ENCODE measurements at regions not wholly inside any gene's neighbourhood (a gene's known extent, or its start where the extent isn't known, plus 50 kb on each side); places are given as distances from the start of the nearest gene placed in this dataset.

DNA sequence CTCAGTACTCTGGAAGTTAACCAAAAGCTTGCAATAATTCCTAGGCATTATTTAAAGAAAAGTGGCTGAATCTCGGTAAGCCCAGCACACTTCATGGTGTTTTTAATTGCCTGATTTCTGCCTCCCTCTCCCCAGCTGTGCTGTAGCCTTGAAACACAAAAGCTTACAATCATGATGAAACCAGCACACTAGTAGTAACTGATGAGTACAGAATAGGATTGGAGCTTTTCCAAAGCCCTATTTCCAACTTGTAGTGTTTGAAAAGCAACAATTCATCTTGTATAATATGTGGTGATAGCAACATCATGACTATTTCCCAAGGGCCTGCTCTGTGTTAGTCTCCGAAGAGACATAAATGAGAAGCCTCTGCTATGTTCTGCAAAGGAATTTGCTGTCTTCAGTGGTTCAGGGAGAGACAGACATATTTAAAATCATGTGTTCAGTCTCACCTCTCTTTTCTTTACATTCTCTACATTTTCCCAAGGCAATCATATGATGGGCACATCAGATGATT lies 1015.0 kb downstream of the BCL11A start:
- H3K36me3 Mint-ChIP-seq = no peaks in the 10 kb centered on the region
- H3K9me3 Mint-ChIP-seq = peaks cover 6% of the 10 kb centered on the region
- H3K27ac Mint-ChIP-seq = no peak overlapping the region
- ATAC-seq (no peak), DNase-seq (ENCODE audit: low spot score) (no peak)
- no peak overlapping the region for H3K4me3 Mint-ChIP-seq
- no peaks in the 10 kb centered on the region for H3K27me3 Mint-ChIP-seq
- H3K4me1 Mint-ChIP-seq (ENCODE audit: low read depth in 2 of 2) = no peaks in the 10 kb centered on the region

DNA sequence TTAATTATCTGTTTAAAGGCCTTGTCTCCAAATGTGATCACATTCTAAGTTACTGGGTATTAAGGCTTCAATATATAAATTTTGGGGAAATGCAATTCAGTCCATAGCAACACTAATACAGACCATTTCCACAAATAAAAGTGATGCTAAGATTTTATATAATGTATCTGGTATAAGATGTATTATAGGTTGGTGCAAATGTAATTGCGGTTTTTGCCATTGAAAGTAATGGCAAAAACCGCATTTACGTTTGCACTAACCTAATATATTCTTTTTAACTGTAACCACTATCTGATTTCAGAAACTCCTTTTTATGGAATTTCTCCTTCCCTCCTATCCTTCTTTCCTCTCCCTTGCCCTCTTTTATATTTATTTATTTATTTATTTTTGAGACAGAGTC lies 1020.6 kb downstream of the BCL11A start:
- Mint-ChIP-seq H3K36me3 (no peaks in the 10 kb centered on the region), H3K4me3 (no peak overlapping the region), H3K4me1 (ENCODE audit: low read depth in 2 of 2) (no peaks in the 10 kb centered on the region), H3K27me3 (no peaks in the 10 kb centered on the region), H3K27ac (no peak overlapping the region), H3K9me3 (peaks cover 3% of the 10 kb centered on the region)
- no peak for ATAC-seq
- DNase-seq (ENCODE audit: low spot score) = no peak

DNA sequence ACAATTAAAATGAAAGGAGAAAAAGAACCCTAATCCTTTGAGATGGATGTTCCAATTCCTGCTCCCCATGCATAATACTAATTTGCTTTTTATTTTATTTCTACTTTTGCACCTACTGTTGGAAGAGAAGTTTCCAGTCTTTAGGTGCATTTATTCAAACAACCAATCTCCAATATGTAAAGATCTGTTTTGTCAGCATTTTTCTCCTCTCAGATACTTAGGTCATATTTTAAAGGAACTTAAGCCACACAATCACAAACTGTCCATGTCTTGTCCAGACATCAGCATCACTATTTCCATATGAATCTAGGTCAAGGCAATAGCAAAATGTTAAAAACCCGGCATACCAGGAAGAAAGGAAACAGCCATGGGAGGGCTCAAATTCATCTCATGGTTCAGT lies 1023.2 kb downstream of the BCL11A start:
- no peaks in the 10 kb centered on the region for H3K36me3 Mint-ChIP-seq
- no peak for DNase-seq (ENCODE audit: low spot score)
- no peak overlapping the region for H3K27ac Mint-ChIP-seq

DNA sequence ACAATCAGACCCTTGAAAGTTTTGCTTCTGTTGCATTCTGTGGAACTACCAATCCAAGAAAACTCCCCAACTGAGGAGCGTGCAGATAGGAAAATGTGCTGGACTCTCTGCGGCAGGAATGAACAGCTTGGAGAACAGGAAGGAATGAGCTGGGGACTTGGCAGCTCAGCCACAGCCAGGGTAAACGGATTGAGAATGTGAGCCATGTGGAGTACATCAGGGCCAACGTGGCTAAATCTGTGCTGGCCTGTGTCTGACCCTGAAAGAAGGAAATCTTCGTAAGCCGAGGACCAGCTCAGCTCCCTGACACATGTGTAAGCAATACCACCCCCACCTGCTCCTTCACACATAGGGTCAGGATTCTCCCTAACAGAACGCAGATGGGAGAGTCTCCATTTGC lies 1023.7 kb downstream of the BCL11A start:
- no peak overlapping the region for H3K4me3 Mint-ChIP-seq
- no peaks in the 10 kb centered on the region for H3K4me1 Mint-ChIP-seq (ENCODE audit: low read depth in 2 of 2)
- H3K9me3 Mint-ChIP-seq = peaks cover 15% of the 10 kb centered on the region
- ATAC-seq = no peak
- no peaks in the 10 kb centered on the region for H3K36me3 Mint-ChIP-seq
- H3K27ac Mint-ChIP-seq = no peak overlapping the region
- H3K27me3 Mint-ChIP-seq = no peaks in the 10 kb centered on the region
- no peak for DNase-seq (ENCODE audit: low spot score)

More for the DNA sequence above, 1023.2 kb downstream of the BCL11A start:
- ATAC-seq = no peak
- H3K4me1 Mint-ChIP-seq (ENCODE audit: low read depth in 2 of 2) = no peaks in the 10 kb centered on the region
- H3K4me3 Mint-ChIP-seq = no peak overlapping the region
- peaks cover 13% of the 10 kb centered on the region for H3K9me3 Mint-ChIP-seq
- no peaks in the 10 kb centered on the region for H3K27me3 Mint-ChIP-seq

DNA sequence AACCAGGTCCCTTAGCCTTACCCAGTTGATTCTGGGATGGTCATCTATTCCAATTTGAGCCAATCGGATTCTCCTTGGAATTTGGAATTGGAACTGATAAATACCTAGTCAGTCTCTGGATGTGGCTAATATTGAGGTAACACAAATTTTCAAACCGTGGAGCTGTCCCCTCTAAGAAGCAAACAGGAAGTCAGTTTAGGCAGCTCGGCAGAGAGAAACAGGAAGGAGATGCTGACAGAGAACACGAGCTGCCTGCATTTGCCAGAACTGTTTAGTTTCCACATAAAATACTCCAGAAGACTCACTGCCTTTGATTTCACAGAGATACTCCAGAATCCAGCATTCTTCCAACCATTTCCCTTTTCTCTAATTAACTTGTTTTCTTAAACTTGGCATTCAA lies 1024.9 kb downstream of the BCL11A start:
- no peaks in the 10 kb centered on the region for H3K36me3 Mint-ChIP-seq
- H3K9me3 Mint-ChIP-seq = peaks cover 14% of the 10 kb centered on the region
- H3K27ac Mint-ChIP-seq = no peak overlapping the region
- no peak overlapping the region for H3K4me3 Mint-ChIP-seq
- H3K27me3 Mint-ChIP-seq = no peaks in the 10 kb centered on the region
- ATAC-seq (no peak), DNase-seq (ENCODE audit: low spot score) (no peak)
- H3K4me1 Mint-ChIP-seq (ENCODE audit: low read depth in 2 of 2) = no peaks in the 10 kb centered on the region

DNA sequence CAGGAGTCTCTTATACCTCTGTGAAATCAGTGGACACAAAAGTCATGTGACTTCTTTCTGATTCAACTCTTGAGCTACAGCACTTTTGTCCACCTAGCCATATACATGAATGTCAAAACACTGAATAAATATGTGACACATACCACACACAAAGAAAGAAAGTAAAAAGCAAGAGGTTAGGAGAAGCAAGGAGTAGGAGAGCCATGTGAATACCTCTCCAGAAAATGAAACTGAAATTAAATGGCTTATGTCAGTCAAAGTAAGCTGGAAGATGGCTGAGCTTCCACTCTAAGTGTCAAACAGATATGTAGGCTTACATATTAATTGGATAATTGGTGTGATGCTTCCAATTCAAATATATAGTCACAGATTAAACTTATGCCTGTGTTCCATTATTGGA lies 1050.5 kb downstream of the BCL11A start:
- no peak for DNase-seq (ENCODE audit: low spot score)
- H3K36me3 Mint-ChIP-seq = no peaks in the 10 kb centered on the region
- H3K4me1 Mint-ChIP-seq (ENCODE audit: low read depth in 2 of 2) = no peaks in the 10 kb centered on the region
- no peak overlapping the region for H3K4me3 Mint-ChIP-seq
- ATAC-seq = no peak
- no peaks in the 10 kb centered on the region for H3K27me3 Mint-ChIP-seq
- H3K9me3 Mint-ChIP-seq = peaks cover 16% of the 10 kb centered on the region
- H3K27ac Mint-ChIP-seq = no peak overlapping the region

DNA sequence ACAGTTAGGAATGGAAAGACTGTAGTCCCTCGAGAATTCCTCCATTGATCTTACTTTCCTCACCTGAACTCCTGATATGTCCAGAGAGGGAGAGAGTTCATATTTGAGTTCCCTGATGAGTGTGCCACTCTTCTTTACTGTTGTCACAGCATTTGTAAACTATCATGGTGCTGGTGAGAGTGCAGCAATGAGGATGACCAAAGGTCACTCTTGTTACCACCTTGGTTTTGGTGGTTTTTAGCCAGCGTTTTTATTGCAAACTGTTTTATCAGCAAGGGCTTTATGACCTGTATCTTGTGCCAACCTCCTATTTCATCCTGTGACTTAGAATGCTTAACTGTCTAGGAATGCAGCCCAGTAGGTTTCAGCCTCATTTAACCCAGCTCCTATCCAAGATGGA lies 1062.5 kb downstream of the BCL11A start:
- H3K27ac Mint-ChIP-seq = no peak overlapping the region
- no peak overlapping the region for H3K4me3 Mint-ChIP-seq
- H3K36me3 Mint-ChIP-seq = peaks cover 5% of the 10 kb centered on the region
- no peaks in the 10 kb centered on the region for H3K4me1 Mint-ChIP-seq (ENCODE audit: low read depth in 2 of 2)
- no peak for DNase-seq (ENCODE audit: low spot score)
- peaks cover 8% of the 10 kb centered on the region for H3K9me3 Mint-ChIP-seq
- no peaks in the 10 kb centered on the region for H3K27me3 Mint-ChIP-seq
- ATAC-seq = no peak

DNA sequence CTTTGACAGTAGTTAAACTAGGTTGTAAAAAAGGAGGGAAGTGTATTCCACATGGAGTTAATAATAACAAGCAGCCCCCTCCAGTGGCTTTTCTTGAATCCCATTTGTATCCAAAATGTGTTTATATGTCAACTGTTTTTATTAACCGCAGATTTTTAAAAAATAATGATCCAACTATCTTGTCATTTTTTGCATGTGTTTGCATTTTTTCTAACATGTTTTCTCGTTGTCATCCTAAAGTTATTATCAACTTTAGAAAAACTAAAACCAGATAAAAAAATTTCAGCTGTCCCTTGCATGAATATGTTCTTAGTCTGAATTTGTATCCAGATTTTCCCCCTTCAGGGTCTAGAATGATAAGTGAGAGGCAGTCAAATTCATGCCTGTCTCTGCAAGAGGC lies 1063.3 kb downstream of the BCL11A start:
- Mint-ChIP-seq H3K4me1 (ENCODE audit: low read depth in 2 of 2) (no peaks in the 10 kb centered on the region), H3K36me3 (no peaks in the 10 kb centered on the region), H3K4me3 (no peak overlapping the region)

DNA sequence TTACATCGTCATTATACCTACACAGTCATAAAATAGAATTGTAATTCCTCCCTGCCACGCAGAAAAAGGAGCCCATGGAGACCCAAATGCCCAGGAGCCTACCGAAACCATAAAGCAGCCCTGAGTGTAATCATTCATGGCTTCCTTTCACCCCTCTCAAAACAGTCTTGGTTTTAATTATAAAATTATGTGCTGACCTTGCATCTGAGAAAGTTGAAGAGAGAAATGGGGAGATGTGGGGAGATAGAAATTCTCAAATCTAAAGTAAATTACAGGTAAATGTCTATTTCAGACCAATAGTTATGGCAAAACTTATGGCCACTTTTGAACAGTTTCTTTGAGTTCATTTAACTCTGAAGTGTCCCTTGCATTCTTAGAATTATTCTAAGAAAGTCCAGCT lies 1068.8 kb downstream of the BCL11A start:
- Mint-ChIP-seq H3K4me1 (ENCODE audit: low read depth in 2 of 2) (no peaks in the 10 kb centered on the region), H3K4me3 (no peak overlapping the region), H3K9me3 (peaks cover 3% of the 10 kb centered on the region), H3K36me3 (no peaks in the 10 kb centered on the region), H3K27me3 (no peaks in the 10 kb centered on the region), H3K27ac (no peak overlapping the region)
- DNase-seq (ENCODE audit: low spot score) = no peak
- ATAC-seq = no peak

More for the DNA sequence above, 1063.3 kb downstream of the BCL11A start:
- H3K27me3 Mint-ChIP-seq = no peaks in the 10 kb centered on the region
- peaks cover 3% of the 10 kb centered on the region for H3K9me3 Mint-ChIP-seq
- H3K27ac Mint-ChIP-seq = no peak overlapping the region
- DNase-seq (ENCODE audit: low spot score) (no peak), ATAC-seq (no peak)

DNA sequence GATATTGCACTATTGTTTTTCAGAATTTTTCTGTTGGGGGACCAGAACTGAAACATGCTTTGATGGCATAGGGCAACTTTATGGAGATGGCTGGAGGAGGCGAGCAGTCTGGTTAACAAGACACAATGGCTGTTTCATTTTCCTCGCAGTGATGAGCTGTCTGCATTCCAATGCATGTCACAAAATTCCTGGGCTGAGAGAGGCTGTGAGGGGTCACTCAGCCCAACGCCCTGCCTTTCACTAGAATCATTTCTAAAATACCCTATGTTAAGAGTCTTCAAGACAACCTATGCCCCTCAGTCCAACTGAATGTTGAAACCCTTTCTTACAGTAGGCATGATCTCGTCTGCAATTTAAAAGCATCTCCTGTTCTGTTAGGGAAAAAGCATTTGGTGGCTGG lies 1090.0 kb downstream of the BCL11A start:
- Mint-ChIP-seq H3K27me3 (no peaks in the 10 kb centered on the region), H3K4me3 (no peak overlapping the region), H3K36me3 (no peaks in the 10 kb centered on the region), H3K9me3 (peaks cover 4% of the 10 kb centered on the region), H3K4me1 (ENCODE audit: low read depth in 2 of 2) (no peaks in the 10 kb centered on the region), H3K27ac (no peak overlapping the region)
- ATAC-seq = no peak
- DNase-seq (ENCODE audit: low spot score) = no peak

DNA sequence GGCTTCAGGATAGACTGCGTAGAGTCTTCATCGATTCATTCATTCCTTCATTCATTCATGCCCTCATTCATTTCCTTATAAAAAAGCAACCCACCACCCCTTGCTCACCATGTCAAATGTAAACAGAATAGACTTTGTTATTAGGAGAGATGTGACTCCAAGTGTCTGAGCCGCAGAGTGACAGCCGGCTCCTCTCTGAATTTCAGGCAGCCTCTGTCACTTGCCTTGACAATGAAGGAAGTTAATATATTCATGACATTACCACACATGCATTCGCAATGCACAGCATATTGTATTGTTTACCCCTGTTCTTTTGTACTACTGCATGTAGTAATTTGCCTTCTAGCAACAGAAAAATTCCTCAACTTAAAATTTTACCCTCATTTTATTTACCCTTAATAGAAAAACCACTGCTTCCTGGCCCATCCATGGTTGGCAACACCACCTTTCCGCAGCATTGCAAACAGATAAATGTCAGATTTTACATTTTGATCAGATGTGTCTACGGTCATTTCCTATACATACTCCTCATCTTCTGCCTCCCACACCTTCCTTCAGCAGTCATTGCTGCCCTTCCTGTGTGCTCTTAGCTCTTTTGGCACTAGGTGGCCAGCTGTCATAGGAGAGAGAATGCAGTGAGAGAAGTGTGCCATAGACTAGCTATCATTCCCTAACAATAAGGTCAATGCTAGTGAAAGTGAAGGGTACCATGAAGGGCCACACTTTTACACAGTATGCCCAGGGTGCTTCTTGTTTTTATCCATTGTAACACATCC lies 1090.8 kb downstream of the BCL11A start:
- Mint-ChIP-seq H3K9me3 (peaks cover 4% of the 10 kb centered on the region), H3K4me1 (ENCODE audit: low read depth in 2 of 2) (no peaks in the 10 kb centered on the region), H3K36me3 (no peaks in the 10 kb centered on the region), H3K27me3 (no peaks in the 10 kb centered on the region), H3K4me3 (no peak overlapping the region), H3K27ac (no peak overlapping the region)
- no peak for DNase-seq (ENCODE audit: low spot score)
- no peak for ATAC-seq

DNA sequence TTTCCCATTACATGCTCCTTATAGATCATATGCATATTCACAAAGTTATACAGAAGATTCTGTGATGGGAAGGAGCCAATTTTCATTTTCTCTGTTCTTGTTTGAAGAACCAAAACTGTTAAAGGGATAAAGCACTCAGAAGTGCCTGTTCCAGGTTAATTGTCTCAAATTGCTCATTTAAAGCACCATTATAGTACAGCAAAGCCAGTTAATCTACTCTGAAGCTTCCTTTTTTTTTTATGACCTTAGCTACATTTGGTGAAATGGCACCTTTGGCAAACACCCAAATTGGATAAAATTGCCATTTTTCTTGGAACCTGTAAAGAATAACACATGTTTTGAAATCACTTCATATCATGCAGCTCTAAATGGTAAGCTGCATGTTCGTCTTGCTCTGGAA lies 1092.3 kb downstream of the BCL11A start:
- Mint-ChIP-seq H3K27me3 (no peaks in the 10 kb centered on the region), H3K36me3 (no peaks in the 10 kb centered on the region), H3K4me1 (ENCODE audit: low read depth in 2 of 2) (no peaks in the 10 kb centered on the region), H3K9me3 (peaks cover 4% of the 10 kb centered on the region), H3K4me3 (no peak overlapping the region), H3K27ac (no peak overlapping the region)
- ATAC-seq (no peak), DNase-seq (ENCODE audit: low spot score) (no peak)

DNA sequence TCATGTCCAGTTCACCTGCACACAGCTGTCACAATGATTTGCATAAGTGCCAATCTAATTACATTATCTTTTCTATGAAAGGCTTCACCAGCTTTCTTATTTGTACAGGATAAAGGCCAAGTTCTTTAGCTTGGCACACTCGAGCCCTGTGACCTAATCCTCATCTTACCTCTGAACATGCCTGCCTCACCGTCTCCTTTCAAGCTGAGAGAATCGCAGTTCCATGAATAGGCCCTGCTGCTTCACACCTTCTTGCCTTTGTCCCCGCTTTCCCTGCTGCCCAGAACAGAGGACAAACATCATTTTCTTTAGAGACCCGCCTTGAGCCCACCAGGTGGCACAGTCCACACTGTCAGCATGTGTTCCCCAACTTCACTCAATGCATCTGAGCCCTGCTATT lies 1094.7 kb downstream of the BCL11A start:
- H3K4me1 Mint-ChIP-seq (ENCODE audit: low read depth in 2 of 2) = no peaks in the 10 kb centered on the region
- H3K27me3 Mint-ChIP-seq = no peaks in the 10 kb centered on the region
- H3K4me3 Mint-ChIP-seq = no peak overlapping the region
- no peaks in the 10 kb centered on the region for H3K36me3 Mint-ChIP-seq
- DNase-seq (ENCODE audit: low spot score) (no peak), ATAC-seq (no peak)
- peaks cover 4% of the 10 kb centered on the region for H3K9me3 Mint-ChIP-seq
- H3K27ac Mint-ChIP-seq = no peak overlapping the region

DNA sequence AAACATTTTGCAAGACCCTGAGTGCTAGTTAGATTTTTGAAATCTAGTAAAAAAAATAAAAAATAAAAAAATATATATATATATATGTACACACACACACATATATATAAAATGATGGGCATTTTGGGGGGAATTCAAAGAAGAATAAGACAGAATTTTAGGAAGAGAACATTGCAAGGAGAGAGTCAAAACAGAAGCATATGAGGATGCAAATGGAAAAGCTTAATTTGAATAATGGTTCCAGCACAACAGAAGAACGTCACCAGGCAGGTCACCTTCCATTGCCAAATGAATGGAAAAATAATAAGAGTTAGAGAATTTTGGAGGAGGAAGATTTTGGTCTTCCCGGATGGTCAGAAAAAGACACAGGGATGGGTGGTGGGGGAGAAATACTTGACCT lies 1097.2 kb downstream of the BCL11A start:
- H3K4me1 Mint-ChIP-seq (ENCODE audit: low read depth in 2 of 2) = no peaks in the 10 kb centered on the region
- H3K36me3 Mint-ChIP-seq = no peaks in the 10 kb centered on the region
- DNase-seq (ENCODE audit: low spot score) (no peak), ATAC-seq (no peak)
- H3K4me3 Mint-ChIP-seq = no peak overlapping the region
- no peaks in the 10 kb centered on the region for H3K27me3 Mint-ChIP-seq
- H3K27ac Mint-ChIP-seq = no peak overlapping the region
- H3K9me3 Mint-ChIP-seq = no peaks in the 10 kb centered on the region

DNA sequence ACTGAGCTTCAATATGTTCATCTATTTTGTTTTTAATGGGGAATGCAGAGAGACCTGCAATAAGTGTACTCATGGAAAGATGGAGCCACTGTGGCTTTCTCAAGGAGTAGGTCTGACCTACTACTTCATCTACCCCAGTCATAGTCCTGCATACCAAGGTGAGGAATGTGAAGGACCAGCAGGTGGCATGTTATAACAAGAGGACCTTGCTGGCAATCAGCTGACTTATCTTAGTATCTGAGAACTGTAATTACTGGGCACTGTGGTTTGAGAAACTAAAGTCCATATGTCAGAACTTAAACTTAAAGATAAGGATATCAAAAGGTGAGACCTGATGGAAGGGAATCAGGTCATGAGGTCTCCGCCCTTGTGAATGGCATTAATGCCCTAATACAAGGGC lies 1104.2 kb downstream of the BCL11A start:
- H3K27me3 Mint-ChIP-seq = no peaks in the 10 kb centered on the region
- H3K9me3 Mint-ChIP-seq = peaks cover 6% of the 10 kb centered on the region
- H3K4me3 Mint-ChIP-seq = no peak overlapping the region
- no peaks in the 10 kb centered on the region for H3K36me3 Mint-ChIP-seq
- no peak overlapping the region for H3K27ac Mint-ChIP-seq
- no peak for ATAC-seq
- DNase-seq (ENCODE audit: low spot score) = no peak
- no peaks in the 10 kb centered on the region for H3K4me1 Mint-ChIP-seq (ENCODE audit: low read depth in 2 of 2)

All from natural killer cell treated with Interleukin-12 subunit alpha and Interleukin-12 subunit beta and Interleukin-15 and Interleukin-18, amount 100 ng/mL, for 72 hours (primary cell).